NCI-H2029 (cell line): ENCODE measurements at regions not wholly inside any gene's neighbourhood (a gene's known extent, or its start where the extent isn't known, plus 50 kb on each side); places are given as distances from the start of the nearest gene placed in this dataset.

Experiments used
- DNase-seq: peaks from one replicate; lab custom pipeline; 2025; lab: John Stamatoyannopoulos, UW

DNA sequence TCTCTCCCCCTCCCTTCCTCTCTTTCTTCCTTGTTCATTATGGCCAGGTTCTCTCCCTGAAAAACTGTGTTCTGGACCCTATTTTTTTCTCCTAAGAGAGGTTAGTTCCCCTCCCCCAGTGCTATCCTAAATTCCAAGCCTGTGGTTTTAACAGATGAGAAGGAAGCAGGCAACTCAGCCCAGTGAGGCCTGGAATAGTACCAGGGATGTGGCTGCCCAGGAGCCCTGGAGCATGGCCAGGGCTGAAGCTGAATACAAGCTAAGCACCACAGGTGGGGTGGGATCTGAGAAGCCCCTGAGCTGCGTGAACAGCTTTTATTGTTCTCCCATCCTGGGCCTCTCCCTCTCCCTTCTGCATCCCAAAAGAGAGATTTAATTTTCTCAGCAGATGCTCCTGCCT is 1581.3 kb upstream of the TMEM132C start:
- DNase-seq, result no peak

- no peak for DNase-seq
Measured at GRCh38 chr12:126688556-126688955, 1578.4 kb upstream of the TMEM132C start.

DNA sequence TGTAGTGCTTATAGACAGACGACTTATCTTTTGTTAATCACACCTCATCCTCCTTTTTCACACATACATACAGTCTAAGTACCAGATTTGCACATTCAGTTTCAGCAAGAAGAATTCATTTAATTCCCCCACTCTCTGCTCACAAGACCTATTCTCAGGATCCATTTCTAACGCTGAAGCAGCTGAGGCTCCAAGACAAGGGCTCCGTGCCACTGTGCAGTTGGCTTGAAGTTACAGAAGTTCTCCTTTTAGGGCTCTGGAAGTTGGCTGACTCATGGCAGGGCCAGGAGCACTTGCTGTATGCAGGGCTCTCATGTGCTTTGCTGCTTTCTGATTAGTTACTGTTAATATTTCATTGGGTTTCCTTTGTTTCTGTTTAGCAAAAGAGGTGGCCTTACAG is 1566.9 kb upstream of the TMEM132C start:
- DNase-seq, result no peak

GRCh38 chr12:126704609-126705008 is 1562.4 kb upstream of the TMEM132C start:
- no peak for DNase-seq

DNA sequence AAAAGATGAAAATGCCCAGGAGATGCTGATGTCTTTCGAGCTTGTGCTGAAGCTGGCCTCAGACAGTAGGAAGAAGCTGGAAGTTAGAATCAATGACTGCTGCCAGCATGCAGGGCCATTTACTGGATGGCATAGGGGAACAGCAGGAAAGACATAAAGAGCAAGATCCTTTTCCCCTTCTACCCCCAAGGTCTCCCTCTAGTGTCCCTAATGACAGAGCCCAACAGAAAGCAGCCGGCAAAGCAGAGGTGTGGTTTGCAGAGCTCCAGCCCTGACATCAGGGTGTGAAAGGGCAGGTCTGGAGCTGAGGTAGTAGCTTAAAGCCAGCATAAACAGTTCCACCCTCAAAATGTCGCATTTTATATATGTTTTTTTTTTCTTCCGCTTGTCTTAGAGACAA is 1560.7 kb upstream of the TMEM132C start:
- no peak for DNase-seq

- no peak for DNase-seq
Measured at GRCh38 chr12:126708492-126708896, 1558.5 kb upstream of the TMEM132C start.

DNA sequence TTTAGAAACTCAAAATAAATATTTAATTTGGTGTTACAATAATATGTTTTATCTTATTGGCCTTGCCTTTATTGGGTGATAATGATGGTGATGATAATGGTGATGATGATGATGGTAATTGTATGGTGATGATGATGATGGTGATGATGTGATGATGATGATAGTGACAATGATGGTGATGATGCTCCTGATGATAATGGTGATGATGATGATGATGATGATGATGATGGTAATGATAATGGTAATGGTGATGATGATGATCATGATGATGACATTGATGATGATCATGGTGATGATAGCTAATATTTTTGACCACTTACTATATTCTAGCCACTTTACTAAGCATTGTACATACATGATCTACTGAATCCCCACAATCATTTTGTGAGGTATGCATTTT is 1548.6 kb upstream of the TMEM132C start:
- DNase-seq, result no peak

DNA sequence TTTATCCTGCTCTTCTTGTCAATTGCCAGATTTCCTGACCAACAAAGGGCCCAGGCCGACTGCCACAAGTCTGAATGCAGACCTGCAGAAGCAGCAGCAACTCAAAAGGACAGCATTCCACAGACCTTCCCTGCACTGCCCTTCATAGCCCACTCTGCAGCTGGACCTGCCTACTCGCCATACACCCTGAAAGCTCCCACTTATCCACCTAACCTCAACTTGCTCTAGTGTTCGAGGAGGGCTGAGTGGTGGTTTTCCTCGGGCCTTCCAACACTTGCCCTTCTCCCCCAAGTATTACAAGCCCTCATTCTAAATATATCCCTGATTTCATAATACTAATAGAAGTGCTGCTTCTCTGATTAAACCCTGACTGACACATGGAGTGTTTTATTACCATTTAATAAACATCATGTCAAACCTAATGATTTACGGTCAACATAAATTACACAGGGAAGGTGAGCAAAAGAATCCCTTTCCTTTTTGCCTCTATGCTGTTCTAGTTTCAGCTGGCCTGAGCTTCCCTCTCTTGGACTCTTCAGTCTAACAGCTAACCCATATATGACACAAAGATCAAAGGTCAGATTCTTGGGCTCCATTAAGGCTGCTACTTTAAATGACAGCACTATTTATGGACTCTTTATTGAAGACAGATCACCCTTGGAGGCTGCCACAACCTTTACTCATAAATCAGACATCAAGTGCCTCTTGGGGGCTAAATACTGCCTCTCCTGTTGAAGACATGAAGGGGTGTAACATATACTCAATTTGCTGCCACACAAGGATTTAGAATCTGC is 1546.9 kb upstream of the TMEM132C start:
- DNase-seq, result no peak

DNA sequence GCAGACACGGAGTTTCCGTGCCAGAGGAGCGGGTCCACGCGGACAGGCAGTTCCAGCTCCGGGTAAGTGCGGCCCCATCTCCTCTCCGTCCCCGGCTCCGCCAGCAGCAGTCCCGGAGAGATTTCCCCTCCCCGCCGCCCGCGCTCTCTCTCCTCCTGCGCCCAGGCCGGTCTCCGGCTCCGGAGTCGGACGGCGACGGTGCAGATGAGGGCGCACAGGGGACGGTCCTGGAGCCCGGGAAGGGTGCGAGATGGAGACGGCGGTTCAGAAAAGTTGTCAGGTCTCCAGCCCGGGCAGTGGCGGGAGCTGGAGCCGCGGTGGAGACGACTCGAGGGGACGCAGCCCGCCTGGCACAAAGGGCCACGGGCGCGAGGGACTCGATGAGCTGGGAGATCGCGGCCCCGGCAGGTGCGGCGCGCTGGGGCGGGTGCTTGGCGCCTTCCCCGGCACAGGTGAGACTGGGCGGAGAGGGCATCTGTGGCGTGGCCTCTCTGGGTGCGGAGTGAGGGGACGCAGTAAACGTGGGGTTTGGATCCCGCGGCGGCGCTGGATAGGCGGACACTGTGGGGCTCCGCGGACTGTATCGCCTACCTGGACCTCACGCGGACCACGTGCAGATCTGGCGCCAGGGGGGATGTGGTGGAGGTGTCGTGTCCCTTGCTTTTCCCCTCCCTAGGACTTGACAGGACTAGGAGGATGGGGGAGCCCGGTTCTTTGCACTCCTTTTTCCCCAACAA is 1540.3 kb upstream of the TMEM132C start:
- no peak for DNase-seq

DNA sequence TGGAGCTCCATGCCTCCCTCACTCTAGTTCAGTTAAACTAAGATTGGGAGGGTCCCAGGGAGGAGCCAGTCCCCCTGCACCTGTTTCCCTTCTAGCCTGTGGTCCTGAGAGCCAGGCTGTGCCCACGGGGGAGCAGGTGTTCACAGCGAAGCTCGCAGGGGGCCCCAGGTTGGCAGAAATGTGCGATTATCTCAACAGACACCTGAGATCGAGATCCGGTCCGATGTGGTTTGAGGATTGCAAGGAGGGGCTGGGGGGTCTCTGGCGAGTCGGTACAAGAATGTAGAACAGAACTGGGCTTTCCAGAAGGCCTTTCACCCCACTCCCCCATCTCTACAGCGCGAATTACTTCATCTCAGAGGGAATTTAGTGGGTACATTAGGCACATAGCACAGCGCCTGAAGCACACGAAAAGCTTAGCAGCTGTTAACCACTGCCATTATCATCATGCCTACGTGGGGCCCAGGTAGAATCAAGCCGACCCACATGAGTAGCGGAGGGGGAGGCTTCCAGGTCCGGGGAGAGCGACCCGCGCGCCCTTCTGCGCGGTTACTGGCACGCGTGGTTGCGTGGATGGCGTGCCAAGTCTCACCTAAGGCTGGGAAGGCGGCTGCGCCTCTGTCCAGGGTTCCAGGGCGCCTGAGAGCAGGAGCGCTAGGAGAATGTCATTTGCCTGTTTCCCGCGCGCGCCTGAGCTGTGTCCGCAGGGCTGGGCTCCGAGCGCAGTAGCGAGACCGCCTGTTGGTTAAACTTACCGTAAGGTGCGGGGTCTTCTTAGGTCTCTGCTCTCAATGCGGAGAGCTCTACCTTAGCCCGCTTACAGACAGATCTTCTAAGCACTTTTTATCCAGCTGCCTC is 1539.5 kb upstream of the TMEM132C start:
- no peak for DNase-seq

- no peak for DNase-seq
Measured at GRCh38 chr12:126734296-126734695, 1532.7 kb upstream of the TMEM132C start.

GRCh38 chr12:126734710-126735109 is 1532.3 kb upstream of the TMEM132C start:
- DNase-seq, result no peak

- DNase-seq, result no peak
Measured at GRCh38 chr12:126741536-126742240, 1525.3 kb upstream of the TMEM132C start.

DNA sequence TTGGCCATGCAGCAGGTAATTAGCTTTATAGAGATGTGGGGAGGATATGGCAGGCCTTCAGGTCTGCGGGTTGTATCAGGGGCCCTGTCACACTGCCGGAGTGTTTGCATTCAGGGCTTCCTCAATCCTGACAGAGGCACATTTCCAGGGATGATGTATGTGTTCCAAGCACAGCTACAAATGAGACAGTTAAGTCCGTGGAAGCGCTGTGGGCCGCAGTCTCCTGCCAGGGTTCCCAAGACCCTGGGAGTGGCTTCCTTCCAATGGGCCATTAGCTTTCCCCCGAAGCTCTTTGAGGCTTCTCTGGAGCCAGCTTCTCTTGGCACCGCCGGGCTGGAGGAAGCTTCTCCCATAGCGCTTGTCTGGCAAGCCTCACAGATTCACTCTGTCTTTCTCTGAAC is 1524.7 kb upstream of the TMEM132C start:
- no peak for DNase-seq

DNA sequence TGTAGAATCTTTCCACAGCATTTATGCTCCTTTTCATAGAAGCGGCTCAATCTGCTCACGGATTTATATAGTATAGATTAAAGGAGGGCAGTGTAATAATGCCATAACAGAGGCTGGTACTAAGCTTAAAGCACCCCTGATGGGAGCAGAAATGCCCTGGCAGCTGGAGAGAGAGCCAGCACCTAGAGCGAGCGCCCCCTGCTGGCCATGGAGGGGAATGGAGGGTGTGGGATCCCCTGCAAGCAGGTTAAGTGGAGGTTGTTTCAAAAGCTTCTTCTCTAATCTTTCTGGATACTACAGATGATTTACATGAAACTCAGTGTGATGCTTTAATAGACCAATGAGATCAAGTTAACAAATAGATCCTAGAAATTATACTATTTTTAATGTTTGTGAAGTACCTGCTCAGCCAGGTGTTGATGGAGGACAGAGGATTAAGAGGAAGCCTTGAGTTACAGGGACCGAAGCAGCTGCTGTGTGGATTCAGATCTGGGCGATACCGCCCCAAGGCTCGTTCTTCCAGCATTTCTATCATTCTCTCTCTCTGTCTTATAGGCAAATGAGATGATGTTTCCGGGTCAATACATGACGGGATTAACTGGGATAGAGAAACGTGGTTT is 1519.3 kb upstream of the TMEM132C start:
- DNase-seq, result peak; percentile 15

- DNase-seq, result no peak
Measured at GRCh38 chr12:126752021-126752420, 1514.9 kb upstream of the TMEM132C start.

DNA sequence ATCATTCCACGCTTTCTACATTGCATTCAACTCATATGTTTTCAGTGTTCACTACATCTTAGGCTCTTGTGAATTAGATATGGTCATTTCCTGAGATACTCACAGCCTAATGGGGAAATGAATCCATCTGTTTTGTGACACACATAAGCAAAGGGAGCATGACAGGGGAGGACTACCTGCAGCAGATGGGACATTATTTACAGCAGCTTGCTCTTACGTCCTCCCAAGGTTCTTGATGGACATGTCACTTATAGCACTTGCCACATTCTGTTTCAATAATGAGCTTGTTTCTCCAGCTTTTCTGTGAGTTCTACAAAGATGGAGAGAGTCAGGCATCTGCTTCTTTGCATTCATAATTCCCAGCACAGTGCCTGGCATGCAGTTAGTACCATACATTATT is 1509.6 kb upstream of the TMEM132C start:
- DNase-seq, result no peak

DNA sequence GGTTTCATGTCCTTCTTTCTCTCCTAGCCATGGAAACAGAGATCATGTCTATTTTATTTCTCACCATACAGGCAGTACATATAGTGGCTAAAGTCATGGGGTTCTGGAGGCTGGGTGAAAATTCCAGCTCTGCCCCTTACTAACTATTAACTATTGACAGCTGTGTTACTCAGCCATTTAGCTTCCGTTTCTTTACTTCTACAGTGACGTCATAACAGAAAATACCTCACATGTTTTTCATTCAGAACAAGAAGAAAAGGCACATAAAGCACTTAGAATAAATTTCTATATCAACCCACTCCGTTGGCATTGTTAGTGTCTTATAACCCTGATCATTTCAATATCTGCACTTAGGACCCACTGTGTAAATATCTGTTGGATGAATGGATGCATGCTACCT is 1506.9 kb upstream of the TMEM132C start:
- DNase-seq, result no peak

- DNase-seq, result no peak
Measured at GRCh38 chr12:126761420-126761819, 1505.5 kb upstream of the TMEM132C start.

DNA sequence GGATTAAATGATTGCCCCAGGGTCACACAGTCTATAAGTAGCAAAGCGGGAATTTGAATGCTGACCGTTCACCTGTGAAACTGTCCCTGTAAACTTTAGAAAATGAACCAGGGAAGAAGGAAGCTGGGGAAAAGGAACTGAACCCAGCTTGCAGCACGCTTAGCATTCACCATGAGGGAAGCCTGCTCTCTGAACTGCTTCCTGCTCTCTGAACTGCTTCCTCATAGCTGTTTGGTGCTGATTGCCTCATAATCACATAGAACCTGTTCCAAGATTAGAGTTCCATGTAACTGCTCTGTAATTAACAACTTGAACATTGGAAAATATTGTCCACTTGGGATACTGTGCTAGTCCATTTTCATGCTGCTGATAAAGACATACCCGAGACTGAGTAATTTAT is 1504.8 kb upstream of the TMEM132C start:
- no peak for DNase-seq

GRCh38 chr12:126763359-126763758 is 1503.6 kb upstream of the TMEM132C start:
- DNase-seq, result no peak

- no peak for DNase-seq
Measured at GRCh38 chr12:126767334-126767733, 1499.6 kb upstream of the TMEM132C start.
